GM18909 (cell line): ENCODE measurements at regions not wholly inside any gene's neighbourhood (a gene's known extent, or its start where the extent isn't known, plus 50 kb on each side); places are given as distances from the start of the nearest gene placed in this dataset.

Experiments
- ATAC-seq: cut with Tn5 transposase; IDR thresholded peaks from one replicate; pipeline ENCODE4 v1.9.1; 2021; ENCODE audit warnings: mild to moderate bottlenecking; ENCODE audit not compliant: unreplicated experiment, poor library complexity

DNA sequence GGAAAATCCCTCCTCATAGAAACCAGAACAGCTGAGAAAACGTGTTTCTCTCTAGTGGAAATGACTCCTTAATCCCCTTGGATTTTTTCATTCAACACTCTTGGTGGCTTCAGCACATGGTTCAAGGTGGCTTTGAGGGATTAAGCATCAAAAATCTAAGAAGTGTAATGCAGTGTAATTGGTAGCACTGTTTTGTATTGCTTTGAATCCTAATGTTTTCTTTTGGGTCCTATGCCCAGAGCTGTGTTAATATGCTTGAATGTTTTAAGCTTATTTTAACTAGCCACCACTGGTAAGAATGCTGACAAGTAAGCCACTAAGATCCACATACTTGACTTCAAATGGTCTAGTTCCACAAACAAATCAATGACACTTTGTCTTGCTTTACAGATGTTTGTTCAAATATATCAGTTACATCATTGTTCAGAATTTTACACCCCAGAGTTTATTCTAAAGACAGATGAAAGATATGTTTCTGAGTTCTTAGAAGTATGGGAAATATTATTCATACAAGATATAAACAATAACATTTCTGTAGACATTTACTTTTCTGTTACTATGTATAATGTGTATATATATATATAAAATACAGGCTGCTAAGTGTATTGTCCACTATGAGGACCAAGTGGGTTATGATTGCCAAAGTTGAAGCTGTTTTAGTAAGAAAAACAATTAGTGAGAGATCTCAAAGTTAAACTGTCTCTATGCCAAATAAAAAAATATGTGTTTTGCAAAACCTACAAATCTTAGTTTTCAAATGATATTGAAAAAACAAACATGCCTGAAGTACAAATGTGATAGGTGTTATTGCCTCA is 220.8 kb downstream of the OGFRL1 start:
- ATAC-seq = no peak

GRCh38 chr6:71510057-71510713 is 221.6 kb downstream of the OGFRL1 start:
- ATAC-seq = peak; percentile 87

GRCh38 chr6:71510856-71511255 is 222.2 kb downstream of the OGFRL1 start:
- no peak for ATAC-seq

DNA sequence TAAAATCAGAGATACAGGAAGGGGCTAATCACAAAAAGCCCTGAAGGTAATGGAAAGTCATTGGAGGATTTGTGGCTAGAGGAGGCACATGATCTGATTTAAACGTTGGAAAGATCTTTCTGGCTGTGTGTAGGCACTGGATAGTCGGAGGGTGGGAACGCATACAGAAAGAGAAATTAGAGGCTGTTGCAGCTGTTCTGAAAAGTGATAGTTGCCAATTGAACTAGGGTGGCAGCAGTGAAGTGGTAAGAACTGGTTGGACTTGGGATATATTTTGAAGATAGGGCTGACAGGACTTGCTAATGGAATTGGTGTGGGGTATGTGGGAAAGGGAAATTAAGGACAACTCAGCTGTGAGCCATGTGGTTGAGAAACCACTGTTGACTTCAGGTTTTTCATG is 223.6 kb downstream of the OGFRL1 start:
- ATAC-seq = no peak

DNA sequence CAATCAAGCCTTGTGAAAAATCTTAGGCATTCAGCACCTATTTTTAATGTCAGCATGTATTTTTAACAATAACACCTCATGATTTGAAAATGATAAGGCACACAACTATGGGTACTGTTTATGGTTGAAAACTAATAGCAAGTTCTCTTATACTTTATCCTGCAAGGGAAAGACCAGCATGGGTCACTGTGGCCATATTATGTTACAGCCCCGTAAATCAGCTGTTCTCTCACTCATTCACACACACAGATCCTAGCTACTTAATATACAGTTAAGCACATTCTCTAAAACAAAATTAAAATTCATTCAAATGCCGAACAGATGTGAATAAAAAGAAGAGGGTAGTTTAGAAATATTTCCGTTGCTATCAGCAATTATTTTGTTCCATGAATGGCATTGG is 224.4 kb downstream of the OGFRL1 start:
- ATAC-seq = no peak

GRCh38 chr6:71523548-71523947 is 234.9 kb downstream of the OGFRL1 start:
- ATAC-seq = peak; percentile 68

- no peak for ATAC-seq
Measured at GRCh38 chr6:71524201-71524600, 235.6 kb downstream of the OGFRL1 start.

- ATAC-seq = no peak
Measured at GRCh38 chr6:71527886-71528285, 239.3 kb downstream of the OGFRL1 start.

GRCh38 chr6:71529026-71529425 is 240.4 kb downstream of the OGFRL1 start:
- ATAC-seq = no peak

DNA sequence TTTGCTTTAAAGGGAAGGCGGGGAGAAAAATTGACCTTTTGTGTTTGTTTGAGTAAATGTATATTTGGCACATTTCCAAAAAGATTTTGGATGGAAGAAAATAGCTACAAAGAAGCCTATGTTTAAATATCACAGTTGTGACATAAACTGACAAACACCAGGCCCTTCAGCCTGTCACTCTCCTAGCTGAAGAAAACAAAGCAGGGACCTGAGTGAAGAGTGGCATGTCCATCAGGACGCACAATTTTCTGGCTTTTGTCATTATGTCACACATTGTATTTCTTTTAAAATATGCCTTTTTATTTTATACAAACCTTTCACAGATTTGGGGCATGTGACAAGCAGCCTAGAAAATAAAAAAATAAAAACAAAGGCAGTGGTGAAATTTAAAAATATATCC is 241.2 kb downstream of the OGFRL1 start:
- no peak for ATAC-seq

- no peak for ATAC-seq
Measured at GRCh38 chr6:71531006-71531405, 242.4 kb downstream of the OGFRL1 start.

- ATAC-seq = no peak
Measured at GRCh38 chr6:71531841-71532240, 243.2 kb downstream of the OGFRL1 start.

GRCh38 chr6:71533939-71534379 is 245.3 kb downstream of the OGFRL1 start:
- no peak for ATAC-seq

DNA sequence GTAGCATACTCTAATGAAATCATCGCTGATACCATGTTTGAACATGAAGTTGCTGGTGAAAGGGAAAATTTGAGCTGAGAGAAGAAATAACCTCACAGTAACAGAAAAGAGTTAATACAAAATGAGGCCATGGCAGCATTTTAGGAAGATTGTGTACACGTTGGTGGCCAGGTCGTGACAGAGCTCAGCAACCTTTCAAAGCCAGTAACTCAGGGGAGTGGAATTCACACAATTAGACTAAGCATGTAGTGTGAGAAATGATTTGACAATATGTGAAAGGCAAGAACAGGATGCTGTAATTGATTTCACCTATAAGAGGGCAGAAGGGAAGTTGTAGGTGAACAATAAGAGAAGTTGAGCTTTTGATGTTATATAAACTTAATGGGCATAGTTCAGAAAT is 246.3 kb downstream of the OGFRL1 start:
- no peak for ATAC-seq

GRCh38 chr6:71537717-71538116 is 249.1 kb downstream of the OGFRL1 start:
- ATAC-seq = no peak

DNA sequence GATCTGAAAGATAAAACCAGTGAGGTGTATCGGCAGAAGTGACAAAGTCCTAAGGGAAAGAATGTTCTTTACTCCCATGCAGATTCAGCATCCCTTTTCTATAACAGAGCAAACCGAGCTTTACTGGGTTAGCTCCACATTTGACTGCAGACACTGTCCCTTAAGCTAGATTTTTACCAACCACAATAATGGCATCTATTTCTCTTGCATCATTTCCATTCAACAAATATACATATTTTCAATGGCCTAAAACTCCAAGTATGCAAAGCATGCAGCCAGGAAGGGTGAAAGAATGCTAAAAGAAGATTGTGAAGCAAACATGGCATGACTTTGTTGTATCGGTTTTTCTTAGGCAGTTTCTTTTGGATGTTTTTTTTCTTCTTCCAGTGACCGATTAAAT is 255.4 kb downstream of the OGFRL1 start:
- no peak for ATAC-seq

DNA sequence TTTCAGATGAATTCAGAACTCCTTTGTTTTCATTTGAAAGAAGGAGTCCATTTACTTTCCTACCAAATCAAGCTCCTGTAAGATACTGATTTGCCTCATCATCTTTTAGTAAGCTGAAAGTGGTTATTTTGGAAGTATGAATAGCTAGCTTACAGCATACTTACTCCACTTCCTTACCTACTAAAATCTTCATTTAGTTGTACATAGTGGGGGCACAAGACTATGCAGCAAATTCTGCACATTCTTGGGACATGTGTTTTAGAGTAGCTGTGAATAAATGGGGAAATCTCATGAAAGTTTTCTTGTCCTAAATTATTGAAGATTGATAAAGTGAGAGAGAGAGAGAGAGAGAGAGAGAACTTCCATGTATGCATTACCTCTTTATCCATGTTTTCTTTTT is 256.3 kb downstream of the OGFRL1 start:
- no peak for ATAC-seq

DNA sequence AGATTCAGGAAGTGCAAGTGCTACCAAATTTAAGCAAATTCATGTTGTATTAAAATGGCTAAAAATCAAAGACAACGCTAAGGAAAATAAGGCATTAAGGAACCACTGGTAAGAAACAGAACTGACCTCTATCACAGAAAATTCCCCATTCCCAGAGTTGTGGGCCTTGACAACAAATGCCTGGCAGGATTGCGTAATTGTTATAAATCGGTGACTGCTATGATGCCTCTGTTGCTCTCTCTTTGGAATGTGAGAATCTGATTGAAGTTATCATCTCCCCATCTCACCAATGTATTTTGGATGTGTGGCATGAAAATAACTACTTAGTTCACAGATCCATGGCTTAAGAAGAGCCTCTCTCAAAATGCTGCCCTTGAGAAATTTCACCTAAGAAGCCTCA is 257.3 kb downstream of the OGFRL1 start:
- no peak for ATAC-seq

DNA sequence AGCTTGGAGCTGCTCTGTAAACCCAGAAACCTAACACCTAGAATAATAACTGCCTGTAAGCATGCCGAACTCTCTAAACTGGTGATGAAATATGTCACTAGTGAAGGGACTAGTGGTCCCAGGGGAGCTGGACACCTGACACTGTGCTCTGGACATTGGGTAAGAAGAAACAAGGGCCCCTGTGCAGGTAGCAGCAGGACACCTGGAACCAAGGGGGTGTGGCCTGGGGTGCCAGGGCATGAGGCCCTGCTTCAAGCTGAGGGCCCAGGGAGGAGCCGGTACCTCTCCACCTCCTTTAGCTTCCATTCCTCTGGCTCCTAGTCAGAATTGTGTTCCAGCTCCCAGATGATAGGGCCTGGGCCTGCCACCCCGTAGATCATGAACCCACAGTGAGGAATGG is 263.2 kb downstream of the OGFRL1 start:
- no peak for ATAC-seq

DNA sequence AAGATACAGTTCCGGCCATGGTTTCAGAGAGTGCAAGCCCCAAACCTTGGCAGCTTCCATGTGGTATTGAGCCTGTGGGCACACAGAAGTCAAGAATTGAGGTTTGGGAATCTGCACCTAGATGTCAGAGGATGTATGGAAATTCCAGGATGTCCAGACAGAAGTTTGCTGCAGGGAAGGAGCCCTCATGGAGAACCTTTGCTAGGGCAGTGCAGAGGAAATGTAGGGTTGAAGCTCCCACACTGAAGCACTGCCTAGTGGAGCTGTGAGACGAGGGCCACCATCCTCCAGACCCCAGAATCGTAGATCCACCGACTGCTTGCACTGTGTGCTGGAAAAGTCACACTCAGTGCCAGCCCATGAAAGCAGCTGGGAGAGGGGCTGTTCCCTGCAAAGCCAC is 267.5 kb downstream of the OGFRL1 start:
- no peak for ATAC-seq

DNA sequence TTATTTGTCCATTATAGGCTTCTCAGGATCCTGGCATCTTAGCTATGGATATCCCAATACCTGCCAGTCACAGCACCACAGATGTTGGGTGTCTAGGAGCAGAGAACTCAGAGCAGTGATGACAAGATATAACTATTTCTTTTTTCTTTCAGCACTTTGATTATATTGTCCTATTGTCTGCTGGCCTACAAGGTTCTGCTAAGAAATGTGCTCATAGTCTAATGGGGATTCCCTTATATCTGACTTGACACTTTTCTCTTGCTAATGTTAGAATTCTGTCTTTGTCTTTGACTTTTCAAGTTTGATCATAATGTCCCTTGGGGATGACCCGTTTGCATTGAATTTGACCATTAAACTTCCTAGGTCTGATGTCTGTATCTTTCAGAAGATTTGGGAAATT is 270.4 kb downstream of the OGFRL1 start:
- ATAC-seq = no peak

- ATAC-seq = no peak
Measured at GRCh38 chr6:71567562-71567961, 279.0 kb downstream of the OGFRL1 start.
